ENCODE measurements at regions not wholly inside any gene's neighbourhood (a gene's known extent, or its start where the extent isn't known, plus 50 kb on each side); places are given as distances from the start of the nearest gene placed in this dataset.
A peak's percentile ranks its signal among the peaks of the same experiment; 100 is the strongest.

- no peak for DNase-seq (ENCODE audit: low read depth in 2 of 2)
Observed at GRCh38 chr16:87066133-87067002, 250.8 kb downstream of the C16orf95 start.

DNA sequence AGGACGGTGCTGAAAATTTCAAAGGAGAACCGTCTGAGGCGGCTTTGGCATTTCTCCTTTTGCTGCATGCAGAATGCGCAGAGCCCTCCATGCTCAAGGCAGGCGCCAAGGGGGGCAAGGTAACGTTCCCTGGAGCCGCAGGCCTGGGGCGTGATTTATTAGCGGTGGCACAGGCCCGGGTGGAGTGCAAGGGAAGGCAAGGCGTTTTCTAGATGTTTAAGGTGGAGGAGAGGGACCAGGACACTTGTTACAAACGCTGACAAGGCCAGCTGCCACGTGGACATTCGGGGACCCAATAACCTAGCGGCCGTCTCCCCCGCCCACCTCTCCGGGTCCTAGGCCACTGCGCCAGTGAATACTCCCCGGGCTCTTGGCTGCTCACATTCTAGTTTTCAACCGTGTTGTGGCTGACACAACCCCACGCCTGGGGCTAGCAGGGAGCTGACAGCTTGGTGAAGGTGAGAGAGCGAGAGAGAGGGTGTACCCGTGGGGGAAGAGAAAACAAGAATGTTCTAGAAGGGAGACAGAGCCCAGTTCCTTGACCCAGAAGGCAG, 250.1 kb downstream of the C16orf95 start:
- DNase-seq (ENCODE audit: low read depth in 2 of 2): no peak

- no peak for DNase-seq (ENCODE audit: low read depth in 2 of 2)
Observed at GRCh38 chr16:87067836-87068761, 249.1 kb downstream of the C16orf95 start.

GRCh38 chr16:87068762-87069150, 248.4 kb downstream of the C16orf95 start:
- no peak for DNase-seq (ENCODE audit: low read depth in 2 of 2)

- no peak for DNase-seq (ENCODE audit: low read depth in 2 of 2)
Observed at GRCh38 chr16:87070657-87071056, 246.5 kb downstream of the C16orf95 start.

DNA sequence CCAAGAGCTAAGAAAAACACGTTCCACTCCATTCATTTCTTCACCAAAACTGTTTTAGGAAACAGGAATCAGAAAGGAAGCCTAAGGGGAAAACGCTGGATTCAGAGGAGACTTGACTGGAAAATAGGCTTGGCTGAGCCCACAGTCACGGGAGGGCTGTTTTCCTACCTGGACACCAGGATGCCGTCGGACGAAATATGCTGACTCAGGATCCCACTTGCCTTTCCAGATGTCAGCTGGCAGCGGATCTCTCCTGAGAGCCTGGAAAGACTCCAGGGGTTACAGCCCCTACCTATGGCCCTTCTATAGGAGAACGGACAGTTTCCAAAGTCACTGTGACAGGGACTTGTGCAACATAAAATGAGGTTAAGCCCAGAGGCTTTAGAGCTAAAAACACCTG, 245.1 kb downstream of the C16orf95 start:
- no peak for DNase-seq (ENCODE audit: low read depth in 2 of 2)

- DNase-seq (ENCODE audit: low read depth in 2 of 2): no peak
Observed at GRCh38 chr16:87074641-87075318, 242.4 kb downstream of the C16orf95 start.

DNA sequence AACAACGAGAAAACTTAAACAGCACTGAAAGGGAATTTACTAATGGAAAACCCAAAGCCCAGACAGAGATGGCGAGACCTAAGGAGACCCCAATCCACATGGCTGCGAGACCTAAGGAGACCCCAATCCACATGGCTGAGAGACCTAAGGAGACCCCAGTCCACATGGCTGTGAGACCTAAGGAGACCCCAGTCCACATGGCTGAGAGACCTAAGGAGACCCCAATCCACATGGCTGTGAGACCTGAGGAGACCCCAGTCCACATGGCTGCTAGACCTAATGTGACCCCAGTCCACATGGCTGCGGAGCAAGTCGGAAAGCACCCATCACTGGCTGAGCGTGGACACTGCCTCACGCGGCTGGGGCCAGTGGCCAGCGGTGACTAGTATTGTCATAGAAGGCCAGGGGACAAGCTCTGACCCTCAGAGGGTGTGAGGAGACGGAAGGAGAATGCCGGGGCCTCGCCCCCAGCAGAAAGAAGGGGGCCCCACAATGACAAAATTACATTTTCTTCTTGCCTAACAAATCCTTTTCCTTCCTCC, 241.8 kb downstream of the C16orf95 start:
- no peak for DNase-seq (ENCODE audit: low read depth in 2 of 2)

DNA sequence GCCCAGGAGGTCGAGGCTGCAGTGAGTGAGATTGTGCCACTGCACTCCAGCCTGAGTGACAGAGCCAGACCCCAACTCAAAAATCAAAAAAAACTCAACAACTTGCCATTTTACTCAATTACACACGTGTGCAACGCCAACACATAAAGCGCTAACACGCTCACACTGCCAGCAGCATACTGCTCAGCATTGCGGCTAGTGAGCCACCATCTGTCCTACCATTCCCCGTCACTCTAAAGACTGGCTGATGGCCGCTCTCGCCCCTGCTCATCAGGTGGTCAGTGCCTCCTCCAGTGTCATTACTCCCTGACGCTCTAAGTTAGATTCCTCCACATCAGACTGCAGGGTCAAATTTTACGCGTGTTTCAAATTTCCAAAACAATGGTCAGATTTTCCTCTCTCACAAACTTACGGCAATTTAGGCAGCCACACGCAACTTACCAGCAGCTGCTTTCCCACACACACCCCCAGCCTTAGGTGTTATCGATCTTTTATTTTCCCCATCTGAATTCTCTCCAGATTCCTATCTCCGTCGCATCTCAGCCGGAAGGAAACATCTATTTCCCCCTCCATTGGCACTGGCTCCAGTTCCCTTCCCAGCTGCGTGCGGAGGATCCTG, 240.8 kb downstream of the C16orf95 start:
- no peak for DNase-seq (ENCODE audit: low read depth in 2 of 2)

GRCh38 chr16:87076950-87077749, 240.0 kb downstream of the C16orf95 start:
- DNase-seq (ENCODE audit: low read depth in 2 of 2): peak; percentile 14 to 25

- DNase-seq (ENCODE audit: low read depth in 2 of 2): no peak
Observed at GRCh38 chr16:87077750-87078127, 239.5 kb downstream of the C16orf95 start.

DNA sequence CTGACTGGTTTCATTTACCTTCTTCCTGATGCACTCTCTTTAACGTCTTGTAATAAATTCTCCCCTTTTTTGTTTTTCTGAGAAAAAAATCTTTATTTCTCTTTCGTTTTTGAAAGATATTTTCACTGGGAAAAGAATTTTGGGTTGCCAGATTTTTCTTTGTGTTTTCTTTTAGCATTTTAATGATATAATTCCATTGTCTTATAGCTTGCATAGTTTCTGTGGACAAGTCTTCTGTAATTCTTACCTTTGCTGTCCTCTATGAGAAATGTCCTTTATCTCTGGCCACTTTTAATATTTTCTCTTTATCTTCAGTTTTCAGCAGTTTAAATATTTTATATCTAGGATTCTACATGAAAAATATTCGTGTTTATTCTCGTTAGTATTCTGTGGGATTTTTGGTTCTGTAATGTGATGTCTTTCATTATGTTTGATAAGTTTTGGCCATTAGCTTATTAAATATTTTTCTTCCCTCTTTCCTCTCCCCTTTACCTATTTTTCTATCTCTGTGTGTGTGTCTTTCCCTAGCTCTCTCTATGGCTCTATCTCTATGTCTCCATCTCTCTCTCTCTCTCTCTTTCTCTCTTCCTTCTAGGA, 236.5 kb downstream of the C16orf95 start:
- DNase-seq (ENCODE audit: low read depth in 2 of 2): no peak

DNA sequence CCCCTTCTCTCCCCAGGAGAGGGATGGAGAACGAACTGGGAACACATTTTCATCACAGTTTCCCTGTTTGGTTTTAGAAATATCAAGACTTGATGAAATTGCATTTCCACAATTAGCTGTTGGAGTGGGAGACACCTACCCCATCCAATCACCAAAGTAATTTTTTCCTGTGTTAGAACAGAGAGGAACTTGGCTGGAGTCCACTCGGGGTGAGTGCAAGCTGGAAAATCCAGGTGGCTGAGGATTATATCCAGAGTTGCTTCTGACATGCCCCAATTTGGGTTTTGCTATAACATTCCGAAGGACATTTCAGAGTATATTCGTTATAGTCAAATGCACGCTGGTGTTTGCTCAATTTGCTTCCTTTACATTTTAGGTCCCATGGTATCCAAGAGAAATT, 231.8 kb downstream of the C16orf95 start:
- no peak for DNase-seq (ENCODE audit: low read depth in 2 of 2)

DNA sequence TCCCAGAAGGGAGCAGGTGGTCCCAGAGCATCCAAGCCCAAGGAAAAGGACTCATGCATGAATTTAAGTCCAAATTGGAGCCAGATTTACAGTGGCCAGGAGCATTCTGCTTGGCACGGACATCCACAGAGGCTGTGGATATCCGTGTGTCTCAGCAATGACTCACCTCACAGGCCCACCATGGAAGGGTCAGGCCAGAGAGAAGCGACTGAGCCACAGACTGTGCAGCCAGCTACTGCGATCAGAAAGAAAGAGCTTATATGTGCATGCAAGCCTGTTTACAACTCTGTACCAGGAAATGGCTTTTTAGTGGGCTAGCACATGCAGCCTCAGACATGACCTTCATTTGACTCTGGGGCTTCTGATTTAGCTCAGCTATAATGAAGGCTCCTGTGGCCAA, 231.0 kb downstream of the C16orf95 start:
- DNase-seq (ENCODE audit: low read depth in 2 of 2): no peak

- DNase-seq (ENCODE audit: low read depth in 2 of 2): no peak
Observed at GRCh38 chr16:87086575-87086974, 230.6 kb downstream of the C16orf95 start.

GRCh38 chr16:87092958-87093357, 224.2 kb downstream of the C16orf95 start:
- DNase-seq (ENCODE audit: low read depth in 2 of 2): no peak

DNA sequence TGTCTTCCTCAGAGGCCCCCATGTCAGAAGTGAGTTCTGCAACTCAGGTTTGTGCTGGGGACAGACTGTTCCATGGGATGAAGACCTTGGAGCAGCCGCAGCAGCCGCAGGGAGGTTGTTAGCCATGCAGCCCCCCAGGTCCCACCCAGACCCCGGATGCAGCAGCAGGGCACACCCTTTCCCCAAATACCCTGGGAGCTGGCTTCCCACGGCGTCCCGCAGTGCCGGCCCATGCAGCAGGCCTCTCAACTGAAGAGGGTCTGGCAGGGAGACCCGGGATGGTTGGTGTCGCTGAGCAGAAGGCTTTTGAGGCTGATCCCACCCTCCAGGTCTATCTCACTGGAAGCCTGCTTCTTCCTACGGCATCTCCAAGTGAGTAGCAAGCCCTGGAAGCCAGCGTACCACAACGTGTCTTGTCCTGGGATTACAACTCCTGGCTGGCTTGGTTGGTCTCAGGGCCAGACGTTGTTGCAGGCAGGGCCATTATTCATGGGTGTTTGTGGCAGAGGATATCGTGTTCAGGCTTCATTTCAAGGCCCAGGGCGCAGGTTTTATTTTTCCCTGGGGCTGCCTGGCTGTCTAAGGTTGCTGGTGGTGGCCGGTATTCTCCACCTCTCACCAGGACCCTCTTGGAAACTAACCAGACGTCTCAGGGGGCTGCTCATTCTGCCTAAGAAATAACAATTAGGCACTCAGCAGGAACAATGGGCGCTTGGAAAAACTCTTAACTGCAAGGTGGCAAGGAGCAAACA, 223.2 kb downstream of the C16orf95 start:
- DNase-seq (ENCODE audit: low read depth in 2 of 2): no peak

GRCh38 chr16:87094556-87094865, 222.7 kb downstream of the C16orf95 start:
- no peak for DNase-seq (ENCODE audit: low read depth in 2 of 2)

GRCh38 chr16:87095271-87095670, 221.9 kb downstream of the C16orf95 start:
- no peak for DNase-seq (ENCODE audit: low read depth in 2 of 2)

All from stimulated activated CD8-positive, alpha-beta memory T cell treated with anti-CD3 and anti-CD28 coated beads, Interleukin-15, amount 100 ng/mL, for 48 hours (primary cell).